Keratinocyte (primary cell): ENCODE measurements at regions not wholly inside any gene's neighbourhood (a gene's known extent, or its start where the extent isn't known, plus 50 kb on each side); places are given as distances from the start of the nearest gene placed in this dataset.

Experiments used
- DNase-seq: peaks from one replicate; pipeline ENCODE4 v3.0.0-alpha.2; 2011; ENCODE audit warnings: low read depth, missing footprints, low spot score
- FAIRE-seq: peaks from 2 replicates; lab custom pipeline; 2011; peaks lifted over from hg19 to GRCh38; lab: Jason Lieb, UNC
- H2AFZ ChIP-seq: 2 replicates; pipeline ENCODE4 v1.6.0; 2012; ENCODE audit warnings: low read length, control low read depth, inconsistent platforms; ENCODE audit not compliant: control insufficient read depth
- H3K27ac ChIP-seq: 2 replicates; pipeline ENCODE4 v1.5.1; 2011; ENCODE audit warnings: low read length; ENCODE audit not compliant: control insufficient read depth, insufficient read depth
- H3K27me3 ChIP-seq: 3 replicates; pipeline ENCODE4 v1.6.0; 2011; ENCODE audit warnings: low read length; ENCODE audit not compliant: control insufficient read depth, insufficient read depth; ENCODE audit errors: extremely low read depth
- H3K36me3 ChIP-seq, 2 experiments: 2 replicates in 1 of 2; 3 replicates in 1 of 2; pipeline ENCODE4 v1.5.1; 2011; ENCODE audit warnings: low read length in 2 of 2, mild to moderate bottlenecking in 1 of 2; ENCODE audit not compliant: control insufficient read depth in 2 of 2, insufficient read depth in 2 of 2; ENCODE audit errors: extremely low read depth in 1 of 2
- H3K4me1 ChIP-seq: 3 replicates; pipeline ENCODE4 v1.5.1; 2011; ENCODE audit warnings: low read length; ENCODE audit not compliant: control insufficient read depth, insufficient read depth; ENCODE audit errors: extremely low read depth
- H3K4me2 ChIP-seq: 3 replicates; pipeline ENCODE4 v1.6.0; 2011; ENCODE audit warnings: low read depth, low read length; ENCODE audit not compliant: control insufficient read depth, insufficient read depth; ENCODE audit errors: extremely low read depth
- H3K4me3 ChIP-seq, 3 experiments: fragments of 200-600 bp in 1 of 3; sonication (generic) in 1 of 3; 2 replicates in 2 of 3; 3 replicates in 1 of 3; pipeline ENCODE4 v1.5.1; 2011 to 2016; ENCODE audit warnings: low read length in 3 of 3, mild to moderate bottlenecking in 3 of 3, control low read depth in 2 of 3, inconsistent platforms in 1 of 3, low read depth in 1 of 3, mixed read lengths in 1 of 3, mixed run types in 1 of 3, moderate library complexity in 1 of 3; ENCODE audit not compliant: control insufficient read depth in 2 of 3, insufficient read depth in 2 of 3; ENCODE audit errors: extremely low read depth in 1 of 3
- H3K79me2 ChIP-seq: 2 replicates; pipeline ENCODE4 v1.6.0; 2012; ENCODE audit warnings: low read length; ENCODE audit not compliant: control insufficient read depth, insufficient read depth
- H3K9ac ChIP-seq: 3 replicates; pipeline ENCODE4 v1.6.0; 2011; ENCODE audit warnings: low read length; ENCODE audit not compliant: control insufficient read depth, insufficient read depth; ENCODE audit errors: extremely low read depth
- H3K9me1 ChIP-seq: 3 replicates; pipeline ENCODE4 v1.6.0; 2011; ENCODE audit warnings: low read length; ENCODE audit not compliant: control insufficient read depth, insufficient read depth; ENCODE audit errors: extremely low read depth
- H3K9me3 ChIP-seq: 2 replicates; pipeline ENCODE4 v1.5.1; 2012; ENCODE audit warnings: low read depth, low read length; ENCODE audit not compliant: control insufficient read depth
- H4K20me1 ChIP-seq: 3 replicates; pipeline ENCODE4 v1.6.0; 2011; ENCODE audit warnings: low read length; ENCODE audit not compliant: control insufficient read depth, insufficient read depth; ENCODE audit errors: extremely low read depth
- EZH2 ChIP-seq: IDR thresholded peaks from one replicate; pipeline ENCODE4 v1.6.1; 2012; ENCODE audit warnings: inconsistent platforms, mild to moderate bottlenecking, low read length, moderate library complexity
- dilution Hi-C: fragments of 300-500 bp; cut with MboI; formaldehyde crosslinking; loops from one replicate; pipeline ENCODE4 v1.7.0; 2020; ENCODE audit warnings: low sequenced_read_pairs; ENCODE audit not compliant: extremely low pct_ligation_motif_present
- TF ChIP-seq, protein P1 (sequence below), 3 experiments: IDR thresholded peaks in 1 of 3; conservative IDR thresholded peaks in 1 of 3; optimal IDR thresholded peaks in 1 of 3; 2 replicates in 2 of 3; 3 replicates in 1 of 3; pipeline versions ENCODE3 to v1.5.1; 2011; ENCODE audit warnings: low read length in 3 of 3, mild to moderate bottlenecking in 3 of 3, moderate library complexity in 2 of 3, control low read depth in 1 of 3, inconsistent platforms in 1 of 3; ENCODE audit not compliant: insufficient read depth in 2 of 3; ENCODE audit errors: extremely low read depth in 1 of 3

DNA sequence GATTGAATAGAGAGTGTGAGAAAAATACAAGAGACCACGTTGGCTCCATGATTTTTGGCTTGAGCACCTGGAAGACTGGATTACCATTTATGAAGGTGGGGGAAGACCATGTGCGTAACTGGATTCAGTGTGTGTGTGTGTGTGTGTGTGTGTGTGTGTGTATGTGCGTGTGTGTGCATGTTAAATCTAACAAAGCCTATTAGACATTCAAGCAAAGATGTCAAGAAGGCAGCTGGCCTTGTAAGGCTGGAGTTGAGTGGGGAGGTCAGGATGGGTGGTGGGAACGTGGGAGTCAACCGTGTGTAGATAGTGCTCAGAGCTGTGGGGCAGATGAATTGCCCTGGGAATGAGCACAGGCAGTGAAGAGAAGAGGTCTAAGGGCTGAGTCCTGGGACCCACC lies 293.8 kb upstream of the POU3F1 start:
- Histone ChIP-seq H3K9me1 (no peaks in the 10 kb centered on the region), H3K27ac (no peak overlapping the region), H3K9ac (no peak overlapping the region), H2AFZ (no peak overlapping the region), H3K4me3 (no peak overlapping the region), H3K9me3 (no peaks in the 10 kb centered on the region), H3K4me2 (no peak overlapping the region), H4K20me1 (no peaks in the 10 kb centered on the region), H3K36me3 (no peaks in the 10 kb centered on the region), H3K27me3 (peaks cover 9% of the 10 kb centered on the region), H3K4me1 (no peaks in the 10 kb centered on the region), H3K79me2 (no peaks in the 10 kb centered on the region)
- TF ChIP-seq, protein P1, sequence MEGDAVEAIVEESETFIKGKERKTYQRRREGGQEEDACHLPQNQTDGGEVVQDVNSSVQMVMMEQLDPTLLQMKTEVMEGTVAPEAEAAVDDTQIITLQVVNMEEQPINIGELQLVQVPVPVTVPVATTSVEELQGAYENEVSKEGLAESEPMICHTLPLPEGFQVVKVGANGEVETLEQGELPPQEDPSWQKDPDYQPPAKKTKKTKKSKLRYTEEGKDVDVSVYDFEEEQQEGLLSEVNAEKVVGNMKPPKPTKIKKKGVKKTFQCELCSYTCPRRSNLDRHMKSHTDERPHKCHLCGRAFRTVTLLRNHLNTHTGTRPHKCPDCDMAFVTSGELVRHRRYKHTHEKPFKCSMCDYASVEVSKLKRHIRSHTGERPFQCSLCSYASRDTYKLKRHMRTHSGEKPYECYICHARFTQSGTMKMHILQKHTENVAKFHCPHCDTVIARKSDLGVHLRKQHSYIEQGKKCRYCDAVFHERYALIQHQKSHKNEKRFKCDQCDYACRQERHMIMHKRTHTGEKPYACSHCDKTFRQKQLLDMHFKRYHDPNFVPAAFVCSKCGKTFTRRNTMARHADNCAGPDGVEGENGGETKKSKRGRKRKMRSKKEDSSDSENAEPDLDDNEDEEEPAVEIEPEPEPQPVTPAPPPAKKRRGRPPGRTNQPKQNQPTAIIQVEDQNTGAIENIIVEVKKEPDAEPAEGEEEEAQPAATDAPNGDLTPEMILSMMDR (optimal IDR thresholded peaks at IDR 0.05 in 1 of 3, IDR thresholded peaks at IDR 0.05 in 1 of 3, conservative IDR thresholded peaks at IDR 0.05 in 1 of 3; ENCODE audit: extremely low read depth in 1 of 3, insufficient read depth in 2 of 3, low read length in 3 of 3) = no peak
- no peak for TF ChIP-seq EZH2
- DNase-seq (no peak), FAIRE-seq (no peak)
- dilution Hi-C loops = no loop called here

DNA sequence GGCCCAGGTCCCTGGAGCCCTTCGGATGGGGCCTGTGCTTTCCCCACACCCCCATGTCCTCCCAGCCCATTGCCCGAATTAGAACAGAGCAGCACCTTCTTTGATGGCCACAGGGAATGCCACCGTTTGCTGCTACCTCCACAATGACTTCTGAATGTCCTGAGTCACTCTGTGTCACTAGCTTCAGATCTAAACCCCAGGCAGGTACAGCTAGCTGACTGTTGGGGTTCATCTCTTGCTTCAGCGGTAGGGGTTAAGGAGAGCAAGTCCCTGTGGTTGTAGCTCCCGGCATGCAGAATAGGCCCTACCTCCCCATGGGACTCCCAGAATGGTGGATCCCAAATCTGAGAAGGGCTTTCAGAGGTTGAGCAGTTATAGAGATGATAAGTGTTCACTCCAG lies 291.1 kb upstream of the POU3F1 start:
- dilution Hi-C loops = no loop called here
- FAIRE-seq (no peak), DNase-seq (no peak)
- H3K36me3 ChIP-seq = no peaks in the 10 kb centered on the region
- no peaks in the 10 kb centered on the region for H3K4me1 ChIP-seq
- H3K9me3 ChIP-seq = no peaks in the 10 kb centered on the region
- no peaks in the 10 kb centered on the region for H3K9me1 ChIP-seq
- H4K20me1 ChIP-seq = no peaks in the 10 kb centered on the region
- H3K4me3 ChIP-seq = no peak overlapping the region
- no peak overlapping the region for H3K4me2 ChIP-seq
- no peak overlapping the region for H3K9ac ChIP-seq
- H3K27ac ChIP-seq = no peak overlapping the region
- peaks cover 9% of the 10 kb centered on the region for H3K27me3 ChIP-seq
- no peaks in the 10 kb centered on the region for H3K79me2 ChIP-seq
- TF ChIP-seq, protein P1 (optimal IDR thresholded peaks at IDR 0.05 in 1 of 3, IDR thresholded peaks at IDR 0.05 in 1 of 3, conservative IDR thresholded peaks at IDR 0.05 in 1 of 3; ENCODE audit: extremely low read depth in 1 of 3, insufficient read depth in 2 of 3, low read length in 3 of 3) = no peak
- TF ChIP-seq EZH2 = no peak
- H2AFZ ChIP-seq = no peak overlapping the region
